Loucy (cell line): ENCODE measurements at regions not wholly inside any gene's neighbourhood (a gene's known extent, or its start where the extent isn't known, plus 50 kb on each side); places are given as distances from the start of the nearest gene placed in this dataset.

ENCODE experiments used
- H2AFZ ChIP-seq: fragments of 200-600 bp; sonication (generic); 2 replicates; pipeline ENCODE4 v1.6.0; 2016; ENCODE audit warnings: antibody characterized with exemption, mild to moderate bottlenecking, low read length, moderate library complexity
- H3F3A ChIP-seq: fragments of 200-600 bp; 2 replicates; pipeline ENCODE4 v1.6.0; 2016; ENCODE audit warnings: antibody characterized with exemption, low read depth, mild to moderate bottlenecking
- H3K27me3 ChIP-seq: fragments of 200-600 bp; sonication (generic); 2 replicates; pipeline ENCODE4 v1.6.1; 2014; ENCODE audit warnings: low read length, mild to moderate bottlenecking; ENCODE audit not compliant: insufficient read depth, poor library complexity, severe bottlenecking
- H3K36me3 ChIP-seq: fragments of 200-600 bp; sonication (generic); 2 replicates; pipeline ENCODE4 v1.6.1; 2016; ENCODE audit warnings: low read length; ENCODE audit not compliant: insufficient read depth
- H3K4me1 ChIP-seq: fragments of 200-600 bp; sonication (generic); 2 replicates; pipeline ENCODE4 v1.5.1; 2014; ENCODE audit warnings: low read length, mild to moderate bottlenecking; ENCODE audit not compliant: insufficient read depth, poor library complexity, severe bottlenecking
- H3K4me2 ChIP-seq: fragments of 200-600 bp; sonication (generic); 2 replicates; pipeline ENCODE4 v1.6.0; 2014; ENCODE audit warnings: antibody characterized with exemption, low read length, low read depth, mild to moderate bottlenecking; ENCODE audit not compliant: poor library complexity, severe bottlenecking
- H3K4me3 ChIP-seq: fragments of 200-600 bp; sonication (generic); 2 replicates; pipeline ENCODE4 v1.5.1; 2014; ENCODE audit warnings: low read length, mild to moderate bottlenecking, mixed read lengths; ENCODE audit not compliant: poor library complexity, severe bottlenecking
- H3K79me2 ChIP-seq: fragments of 200-600 bp; sonication (generic); 2 replicates; pipeline ENCODE4 v1.6.1; 2014; ENCODE audit warnings: low read length; ENCODE audit not compliant: insufficient read depth
- H3K9ac ChIP-seq: fragments of 200-600 bp; sonication (generic); 2 replicates; pipeline ENCODE4 v1.6.0; 2014; ENCODE audit warnings: mild to moderate bottlenecking, low read depth, low read length, moderate library complexity; ENCODE audit not compliant: poor library complexity, severe bottlenecking
- H3K9me2 ChIP-seq: fragments of 200-600 bp; sonication (generic); replicated peaks from 2 replicates; pipeline ENCODE4 v1.6.1; 2016; ENCODE audit warnings: low read depth, low read length, mixed read lengths
- H3K9me3 ChIP-seq: fragments of 200-600 bp; sonication (generic); 2 replicates; pipeline ENCODE4 v1.6.1; 2014; ENCODE audit warnings: mild to moderate bottlenecking, antibody characterized with exemption, low read length, low read depth; ENCODE audit not compliant: insufficient read depth
- H4K20me1 ChIP-seq: fragments of 200-600 bp; sonication (generic); 2 replicates; pipeline ENCODE4 v1.6.0; 2014; ENCODE audit warnings: antibody characterized with exemption, low read length, mild to moderate bottlenecking; ENCODE audit not compliant: insufficient read depth, poor library complexity, severe bottlenecking
- CTCF ChIP-seq: fragments of 200-600 bp; sonication (generic); conservative IDR thresholded peaks from 2 replicates; pipeline ENCODE4 v1.5.1; 2014; ENCODE audit warnings: mild to moderate bottlenecking, antibody characterized with exemption, low read length
- EZH2phosphoT487 ChIP-seq: fragments of 200-600 bp; IDR thresholded peaks from 2 replicates; pipeline ENCODE4 v1.6.1; 2018; ENCODE audit warnings: antibody characterized with exemption, mild to moderate bottlenecking, moderate library complexity, borderline replicate concordance

GRCh38 chr1:80668372-80668771, 1132.4 kb upstream of the ADGRL2 start:
- Histone ChIP-seq H3K79me2 (no peaks in the 10 kb centered on the region), H3F3A (no peaks in the 10 kb centered on the region), H3K4me1 (no peaks in the 10 kb centered on the region), H3K9ac (no peak overlapping the region), H3K9me2 (no peaks in the 10 kb centered on the region), H4K20me1 (no peaks in the 10 kb centered on the region), H3K9me3 (no peaks in the 10 kb centered on the region), H3K4me3 (no peak overlapping the region), H2AFZ (no peak overlapping the region), H3K4me2 (no peak overlapping the region), H3K27me3 (no peaks in the 10 kb centered on the region), H3K36me3 (no peaks in the 10 kb centered on the region)
- no peak for TF ChIP-seq CTCF
- no peak for TF ChIP-seq EZH2phosphoT487

GRCh38 chr1:80666073-80666472, 1134.7 kb upstream of the ADGRL2 start:
- H2AFZ ChIP-seq = no peak overlapping the region
- no peaks in the 10 kb centered on the region for H3K4me1 ChIP-seq
- H3K9me2 ChIP-seq = no peaks in the 10 kb centered on the region
- TF ChIP-seq CTCF (no peak), EZH2phosphoT487 (no peak)
- H3K4me2 ChIP-seq = no peak overlapping the region
- no peaks in the 10 kb centered on the region for H3F3A ChIP-seq
- H3K79me2 ChIP-seq = no peaks in the 10 kb centered on the region
- H3K9ac ChIP-seq = no peak overlapping the region
- no peaks in the 10 kb centered on the region for H3K36me3 ChIP-seq
- H3K9me3 ChIP-seq = no peaks in the 10 kb centered on the region
- no peak overlapping the region for H3K4me3 ChIP-seq
- H4K20me1 ChIP-seq = no peaks in the 10 kb centered on the region
- no peaks in the 10 kb centered on the region for H3K27me3 ChIP-seq

- H4K20me1 ChIP-seq = no peaks in the 10 kb centered on the region
- no peak overlapping the region for H3K4me2 ChIP-seq
- H3K9ac ChIP-seq = no peak overlapping the region
- H3K4me3 ChIP-seq = no peak overlapping the region
- no peaks in the 10 kb centered on the region for H3K9me2 ChIP-seq
- no peaks in the 10 kb centered on the region for H3K27me3 ChIP-seq
- H3K36me3 ChIP-seq = no peaks in the 10 kb centered on the region
- H3F3A ChIP-seq = no peaks in the 10 kb centered on the region
- H3K4me1 ChIP-seq = no peaks in the 10 kb centered on the region
- no peak for TF ChIP-seq EZH2phosphoT487
- no peak for TF ChIP-seq CTCF
- no peaks in the 10 kb centered on the region for H3K9me3 ChIP-seq
- H2AFZ ChIP-seq = no peak overlapping the region
- H3K79me2 ChIP-seq = no peaks in the 10 kb centered on the region
Observed at GRCh38 chr1:80659161-80659560, 1141.6 kb upstream of the ADGRL2 start.
